IMR-90 (cell line): ENCODE measurements at regions not wholly inside any gene's neighbourhood (a gene's known extent, or its start where the extent isn't known, plus 50 kb on each side); places are given as distances from the start of the nearest gene placed in this dataset.

Experiments used
- ATAC-seq: fragments of 200-7000 bp; cut with Tn5 transposase; 2 replicates; pipeline ENCODE4 v1.9.1; 2020; ENCODE audit warnings: low read depth, mild to moderate bottlenecking, moderate library complexity
- BruUV-seq: library from RNA; stranded (reverse); fragments of 400-500 nt; replicated peaks from 2 replicates; lab custom pipeline; 2021; lab: Mats Ljungman, UMichigan
- CTCF ChIA-PET: fragments of 300-600 bp; formaldehyde crosslinking; extraction: SDS; loops from one replicate; lab custom pipeline; 2021; ENCODE audit warnings: antibody characterized with exemption; lab: Yijun Ruan, JAX
- POLR2A ChIA-PET: fragments of 300-600 bp; sonication (Branson Sonifier 250); formaldehyde crosslinking; loops from one replicate; lab custom pipeline; 2022; ENCODE audit warnings: antibody characterized with exemption; ENCODE audit not compliant: unreplicated experiment; lab: Charles Lee
- DNase-seq: peaks from one replicate; pipeline ENCODE4 v3.0.0; 2013
- H2AFZ ChIP-seq: replicated peaks from 2 replicates; pipeline ENCODE3; 2013; ENCODE audit warnings: low read length, mild to moderate bottlenecking; ENCODE audit not compliant: poor library complexity
- H2AK5ac ChIP-seq: 2 replicates; pipeline ENCODE4 v1.6.1; 2013; ENCODE audit warnings: low read depth, low read length, inconsistent platforms
- H2AK9ac ChIP-seq: replicated peaks from 2 replicates; pipeline ENCODE3; 2013; ENCODE audit warnings: mild to moderate bottlenecking, low read depth, low read length, moderate library complexity; ENCODE audit not compliant: poor library complexity
- H2BK120ac ChIP-seq: 2 replicates; pipeline ENCODE4 v1.6.1; 2013; ENCODE audit warnings: low read depth, low read length, inconsistent platforms
- H2BK15ac ChIP-seq: 3 replicates; pipeline ENCODE4 v1.6.1; 2013; ENCODE audit warnings: low read depth, low read length, inconsistent platforms
- H2BK20ac ChIP-seq: 2 replicates; pipeline ENCODE4 v1.6.1; 2013; ENCODE audit warnings: low read depth, mild to moderate bottlenecking, inconsistent platforms, low read length, moderate library complexity
- H2BK5ac ChIP-seq: 2 replicates; pipeline ENCODE4 v1.6.1; 2013; ENCODE audit warnings: mild to moderate bottlenecking, low read depth, low read length, inconsistent platforms; ENCODE audit not compliant: poor library complexity, severe bottlenecking
- H3K14ac ChIP-seq: replicated peaks from 2 replicates; pipeline ENCODE4 v1.6.1; 2013; ENCODE audit warnings: low read depth, low read length, inconsistent platforms
- H3K18ac ChIP-seq: 2 replicates; pipeline ENCODE4 v1.6.1; 2013; ENCODE audit warnings: low read depth, low read length, control low read depth
- H3K23ac ChIP-seq: 2 replicates; pipeline ENCODE4 v1.6.1; 2013; ENCODE audit warnings: low read depth, low read length, inconsistent platforms
- H3K27ac ChIP-seq: 2 replicates; pipeline ENCODE4 v1.5.1; 2013; ENCODE audit warnings: mild to moderate bottlenecking, control low read depth, low read length; ENCODE audit not compliant: insufficient read depth
- H3K27me3 ChIP-seq: 2 replicates; pipeline ENCODE4 v1.6.1; 2013; ENCODE audit warnings: low read length; ENCODE audit not compliant: control insufficient read depth, insufficient read depth
- H3K36me3 ChIP-seq: 2 replicates; pipeline ENCODE4 v1.6.1; 2013; ENCODE audit warnings: low read length, mixed read lengths; ENCODE audit not compliant: control insufficient read depth, insufficient read depth
- H3K4ac ChIP-seq: 2 replicates; pipeline ENCODE4 v1.6.1; 2013; ENCODE audit warnings: low read depth, low read length, inconsistent platforms
- H3K4me1 ChIP-seq: 2 replicates; pipeline ENCODE4 v1.6.1; 2013; ENCODE audit warnings: low read length, mixed read lengths; ENCODE audit not compliant: control insufficient read depth, insufficient read depth
- H3K4me2 ChIP-seq: 2 replicates; pipeline ENCODE4 v1.6.1; 2013; ENCODE audit warnings: low read depth, mild to moderate bottlenecking, control low read depth, low read length, moderate library complexity
- H3K4me3 ChIP-seq: 2 replicates; pipeline ENCODE4 v1.5.1; 2013; ENCODE audit warnings: low read depth, mild to moderate bottlenecking, control low read depth, low read length, moderate library complexity; ENCODE audit not compliant: insufficient read depth
- H3K56ac ChIP-seq: 2 replicates; pipeline ENCODE4 v1.6.1; 2013; ENCODE audit warnings: low read length, inconsistent platforms; ENCODE audit not compliant: insufficient read depth; ENCODE audit errors: extremely low read depth
- H3K79me1 ChIP-seq, 2 experiments: 2 replicates each; pipeline ENCODE4 v1.6.1; 2013; ENCODE audit warnings: low read length in 2 of 2, inconsistent platforms in 1 of 2, low read depth in 1 of 2
- H3K9ac ChIP-seq: 2 replicates; pipeline ENCODE4 v1.6.1; 2013; ENCODE audit warnings: low read depth, low read length, control low read depth
- H3K9me1 ChIP-seq: 2 replicates; pipeline ENCODE4 v1.6.1; 2013; ENCODE audit warnings: low read length, inconsistent platforms; ENCODE audit not compliant: insufficient read depth
- H3K9me3 ChIP-seq: 2 replicates; pipeline ENCODE4 v1.6.1; 2013; ENCODE audit warnings: low read length; ENCODE audit not compliant: control insufficient read depth, insufficient read depth
- H4K20me1 ChIP-seq: 2 replicates; pipeline ENCODE4 v1.6.1; 2013; ENCODE audit warnings: low read length, inconsistent platforms; ENCODE audit not compliant: insufficient read depth
- H4K5ac ChIP-seq: 2 replicates; pipeline ENCODE4 v1.6.1; 2013; ENCODE audit warnings: mild to moderate bottlenecking, low read depth, low read length, control low read depth
- H4K8ac ChIP-seq, 2 experiments: 2 replicates each; pipeline ENCODE4 v1.6.1; 2013; ENCODE audit warnings: low read depth in 2 of 2, low read length in 2 of 2, control low read depth in 1 of 2, inconsistent platforms in 1 of 2
- H4K91ac ChIP-seq: 2 replicates; pipeline ENCODE4 v1.6.1; 2013; ENCODE audit warnings: low read depth, low read length, inconsistent platforms; ENCODE audit not compliant: insufficient read depth
- CEBPB ChIP-seq: IDR thresholded peaks from 2 replicates; pipeline ENCODE4 v1.6.1; 2012; ENCODE audit warnings: low read depth, low read length, improper control_type of control experiment
- FOS ChIP-seq: fragments of 150-350 bp; IDR thresholded peaks from 2 replicates; pipeline ENCODE4 v1.6.1; 2016; ENCODE audit warnings: low read depth, low read length
- MAFK ChIP-seq: IDR thresholded peaks from 2 replicates; pipeline ENCODE4 v1.6.1; 2012; ENCODE audit warnings: low read depth, low read length, improper control_type of control experiment
- MAZ ChIP-seq: IDR thresholded peaks from 2 replicates; pipeline ENCODE4 v1.6.1; 2012; ENCODE audit warnings: low read depth, mild to moderate bottlenecking, low read length, improper control_type of control experiment, moderate library complexity, borderline replicate concordance
- MXI1 ChIP-seq: IDR thresholded peaks from 2 replicates; pipeline ENCODE4 v1.6.1; 2012; ENCODE audit warnings: low read depth, mild to moderate bottlenecking, low read length, moderate library complexity, borderline replicate concordance
- NFE2L2 ChIP-seq: fragments of 150-350 bp; IDR thresholded peaks from 2 replicates; pipeline ENCODE4 v1.6.1; 2016; ENCODE audit warnings: low read depth, mild to moderate bottlenecking, low read length
- RAD21 ChIP-seq: IDR thresholded peaks from 2 replicates; pipeline ENCODE4 v1.6.1; 2012; ENCODE audit warnings: low read length, improper control_type of control experiment
- RCOR1 ChIP-seq: IDR thresholded peaks from 2 replicates; pipeline ENCODE4 v1.6.1; 2012; ENCODE audit warnings: mild to moderate bottlenecking, low read length, improper control_type of control experiment; ENCODE audit not compliant: insufficient replicate concordance
- RFX5 ChIP-seq: IDR thresholded peaks from 2 replicates; pipeline ENCODE4 v1.8.0; 2012; ENCODE audit warnings: low read depth, mild to moderate bottlenecking, low read length, moderate library complexity
- SMC3 ChIP-seq: fragments of 150-350 bp; IDR thresholded peaks from 2 replicates; pipeline ENCODE4 v1.6.1; 2016; ENCODE audit warnings: low read depth, mild to moderate bottlenecking, antibody characterized with exemption, low read length, moderate library complexity
- WGBS, 2 experiments: methylation state at CpG; one replicate each; pipeline versions ENCODE4 v1.1.5 to v1.1.7; 2013; ENCODE audit warnings: missing lambda C conversion rate in 2 of 2; ENCODE audit not compliant: insufficient read length in 1 of 2; ENCODE audit errors: extremely low coverage in 2 of 2; 5-methylcytosine and 5-hydroxymethylcytosine counted together
- dilution Hi-C: fragments of 300-500 bp; cut with HindIII; formaldehyde crosslinking; loops from one replicate; pipeline ENCODE4 v1.14.3; 2018; ENCODE audit warnings: low sequenced_read_pairs; ENCODE audit not compliant: unreplicated experiment
- in situ Hi-C: fragments of 300-500 bp; cut with MboI; formaldehyde crosslinking; loops from 3 replicates; pipeline ENCODE4 v1.14.3; 2019; ENCODE audit warnings: low sequenced_read_pairs, inconsistent platforms, mixed read lengths
- intact Hi-C: fragments of 100-400 bp; cut with micrococcal nuclease; formaldehyde crosslinking; loops from 2 replicates; pipeline ENCODE4 v1.10.0; 2022
- TF ChIP-seq, protein P1 (sequence below): fragments of 150-350 bp; IDR thresholded peaks from 2 replicates; pipeline ENCODE4 v1.6.1; 2017; ENCODE audit warnings: mild to moderate bottlenecking, antibody characterized with exemption, low read length, low read depth

DNA sequence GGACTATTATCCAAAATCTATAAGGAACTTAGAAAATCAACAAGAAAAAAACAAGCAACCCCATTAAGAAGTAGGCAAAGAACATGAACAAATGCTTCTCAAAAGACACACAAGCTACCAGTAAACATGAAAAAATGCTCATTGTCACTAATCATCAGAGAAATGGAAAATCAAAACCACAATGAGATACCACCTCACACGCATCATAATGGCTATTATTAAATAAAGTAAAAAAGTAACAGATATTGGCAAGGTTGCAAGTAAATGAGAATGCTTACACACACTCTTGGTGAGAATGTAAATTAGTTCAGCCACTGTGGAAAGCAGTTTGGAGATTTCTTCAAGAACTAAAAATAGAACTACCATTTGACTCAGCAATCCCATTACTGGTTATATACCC is 167.0 kb upstream of the DMRTA1 start:
- no peak overlapping the region for H2BK120ac ChIP-seq
- no peak overlapping the region for H2BK15ac ChIP-seq
- H3K4me1 ChIP-seq: no peaks in the 10 kb centered on the region
- no peak overlapping the region for H2AK5ac ChIP-seq
- ChIA-PET POLR2A (no interaction called here), CTCF (no interaction called here)
- H4K5ac ChIP-seq: no peak overlapping the region
- H3K36me3 ChIP-seq: no peaks in the 10 kb centered on the region
- ATAC-seq (no peak), DNase-seq (no peak)
- H4K91ac ChIP-seq: no peak overlapping the region
- no peak overlapping the region for H3K4me3 ChIP-seq
- H3K9me3 ChIP-seq: no peaks in the 10 kb centered on the region
- in situ Hi-C loops (no loop called here), intact Hi-C loops (no loop called here), dilution Hi-C loops (no loop called here)
- no peak overlapping the region for H3K56ac ChIP-seq
- no peaks in the 10 kb centered on the region for H4K20me1 ChIP-seq
- H2BK20ac ChIP-seq: no peak overlapping the region
- no peak overlapping the region for H3K14ac ChIP-seq
- H3K9me1 ChIP-seq: no peaks in the 10 kb centered on the region
- H2AK9ac ChIP-seq: no peak overlapping the region
- H2BK5ac ChIP-seq: no peak overlapping the region
- no peak overlapping the region for H2AFZ ChIP-seq
- no peak overlapping the region for H3K27ac ChIP-seq
- no peaks in the 10 kb centered on the region for H3K79me1 ChIP-seq
- no peak overlapping the region for H4K8ac ChIP-seq
- no peak overlapping the region for H3K4me2 ChIP-seq
- H3K4ac ChIP-seq: no peak overlapping the region
- H3K27me3 ChIP-seq: peaks cover 3% of the 10 kb centered on the region
- no peak overlapping the region for H3K18ac ChIP-seq
- WGBS, 2 experiments: no CpG with 5 or more reads among the region's 1 CpG
- no peak overlapping the region for H3K23ac ChIP-seq
- no TSS peak for BruUV-seq
- no peak overlapping the region for H3K9ac ChIP-seq
- TF ChIP-seq NFE2L2: no peak
- no peak for TF ChIP-seq MAFK
- TF ChIP-seq, protein P1, sequence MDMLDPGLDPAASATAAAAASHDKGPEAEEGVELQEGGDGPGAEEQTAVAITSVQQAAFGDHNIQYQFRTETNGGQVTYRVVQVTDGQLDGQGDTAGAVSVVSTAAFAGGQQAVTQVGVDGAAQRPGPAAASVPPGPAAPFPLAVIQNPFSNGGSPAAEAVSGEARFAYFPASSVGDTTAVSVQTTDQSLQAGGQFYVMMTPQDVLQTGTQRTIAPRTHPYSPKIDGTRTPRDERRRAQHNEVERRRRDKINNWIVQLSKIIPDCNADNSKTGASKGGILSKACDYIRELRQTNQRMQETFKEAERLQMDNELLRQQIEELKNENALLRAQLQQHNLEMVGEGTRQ: no peak
- TF ChIP-seq SMC3: no peak
- no peak for TF ChIP-seq RAD21
- TF ChIP-seq RFX5: no peak
- no peak for TF ChIP-seq CEBPB
- TF ChIP-seq MAZ: no peak
- TF ChIP-seq RCOR1: no peak
- no peak for TF ChIP-seq FOS
- no peak for TF ChIP-seq MXI1
